A549 (cell line): ENCODE measurements at regions not wholly inside any gene's neighbourhood (a gene's known extent, or its start where the extent isn't known, plus 50 kb on each side); places are given as distances from the start of the nearest gene placed in this dataset.

Experiments used
- BHLHE40 ChIP-seq: IDR thresholded peaks from 2 replicates; pipeline ENCODE4 v1.6.1; 2012; ENCODE audit warnings: low read depth, low read length, inconsistent platforms
- CTCF ChIP-seq: fragments of >200 bp; sonication (Bioruptor Twin); formaldehyde crosslinking; IDR thresholded peaks from 3 replicates; pipeline ENCODE4 v1.5.1; 2016
- EP300 ChIP-seq, 2 experiments: fragments of >200 bp; sonication (Bioruptor Twin); formaldehyde crosslinking; IDR thresholded peaks; 2 replicates in 1 of 2; 3 replicates in 1 of 2; pipeline ENCODE4 v1.6.1; 2016 to 2017
- ESRRA ChIP-seq: fragments of 150-350 bp; IDR thresholded peaks from 2 replicates; pipeline ENCODE4 v1.6.1; 2014; ENCODE audit warnings: mild to moderate bottlenecking, low read length, borderline replicate concordance
- HOXB13 ChIP-seq: fragments of 250-450 bp; sonication (Bioruptor Pico); IDR thresholded peaks from 2 replicates; pipeline ENCODE4 v1.5.0; 2020; ENCODE audit warnings: low read depth, mild to moderate bottlenecking, moderate library complexity
- MAX ChIP-seq: IDR thresholded peaks from 2 replicates; pipeline ENCODE4 v1.6.1; 2012
- RCOR1 ChIP-seq: fragments of 150-350 bp; IDR thresholded peaks from 2 replicates; pipeline ENCODE4 v1.6.1; 2014; ENCODE audit warnings: antibody characterized with exemption, low read length, low read depth
- REST ChIP-seq: fragments of 200-600 bp; sonication (generic); IDR thresholded peaks from 2 replicates; pipeline ENCODE4 v1.6.1; 2016; ENCODE audit warnings: antibody characterized with exemption, mild to moderate bottlenecking, moderate library complexity
- SREBF2 ChIP-seq: fragments of 450-650 bp; IDR thresholded peaks from 2 replicates; pipeline ENCODE4 v1.6.1; 2014; ENCODE audit warnings: mild to moderate bottlenecking, moderate library complexity

- no peak for TF ChIP-seq CTCF
- no peak for TF ChIP-seq ESRRA
- no peak for TF ChIP-seq RCOR1
- no peak for TF ChIP-seq HOXB13 (CRISPR knock-in tag)
- no peak for TF ChIP-seq BHLHE40
- TF ChIP-seq SREBF2 = no peak
- TF ChIP-seq REST = no peak
- no peak for TF ChIP-seq MAX
- TF ChIP-seq EP300 (IDR thresholded peaks at IDR 0.05) = no peak
Observed at GRCh38 chr1:200334661-200335256, 75.1 kb downstream of the ZNF281 start.
